GM19438 (cell line): ENCODE measurements at regions not wholly inside any gene's neighbourhood (a gene's known extent, or its start where the extent isn't known, plus 50 kb on each side); places are given as distances from the start of the nearest gene placed in this dataset.

ENCODE experiments used
- ATAC-seq: cut with Tn5 transposase; IDR thresholded peaks from one replicate; pipeline ENCODE4 v1.9.1; 2021; ENCODE audit warnings: low read depth; ENCODE audit not compliant: unreplicated experiment

DNA sequence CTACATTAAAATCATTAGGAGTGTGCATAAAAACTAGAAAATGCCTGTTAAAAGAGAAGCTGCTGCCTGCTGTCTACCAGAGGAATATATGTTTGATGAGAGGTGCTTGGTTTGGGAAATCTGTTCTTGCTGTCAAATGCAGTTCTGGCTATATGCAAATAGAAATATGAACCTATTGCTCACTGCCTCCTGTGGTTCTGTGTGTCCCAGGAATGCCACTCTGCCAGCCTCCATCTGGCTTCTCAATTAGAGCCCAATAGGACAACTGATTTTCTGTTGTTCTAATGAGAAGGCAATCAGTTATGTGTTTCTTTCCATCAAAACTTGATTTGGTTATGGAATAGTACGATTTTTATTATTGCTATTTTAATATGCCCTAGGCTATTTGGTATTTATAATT, 759.7 kb downstream of the HDGFL1 start:
- no peak for ATAC-seq

DNA sequence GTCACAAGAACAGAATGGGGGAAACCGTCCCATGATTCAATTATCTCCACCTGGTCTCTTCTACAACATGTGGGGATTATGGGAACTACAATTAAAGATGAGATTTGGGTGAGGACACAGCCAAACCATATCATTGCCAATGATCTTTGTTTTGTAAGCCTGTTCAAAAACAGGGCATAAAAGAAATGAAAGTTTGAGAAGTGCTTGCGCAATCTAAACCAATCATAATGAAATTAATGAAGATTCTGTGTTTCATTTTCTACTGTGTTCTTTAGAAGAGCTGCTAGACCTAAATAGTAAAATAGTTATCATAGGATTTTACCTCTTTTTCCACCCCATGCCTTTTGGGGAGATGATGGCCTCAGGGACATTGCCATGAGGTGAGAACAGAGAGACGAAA, 761.3 kb downstream of the HDGFL1 start:
- ATAC-seq: no peak

DNA sequence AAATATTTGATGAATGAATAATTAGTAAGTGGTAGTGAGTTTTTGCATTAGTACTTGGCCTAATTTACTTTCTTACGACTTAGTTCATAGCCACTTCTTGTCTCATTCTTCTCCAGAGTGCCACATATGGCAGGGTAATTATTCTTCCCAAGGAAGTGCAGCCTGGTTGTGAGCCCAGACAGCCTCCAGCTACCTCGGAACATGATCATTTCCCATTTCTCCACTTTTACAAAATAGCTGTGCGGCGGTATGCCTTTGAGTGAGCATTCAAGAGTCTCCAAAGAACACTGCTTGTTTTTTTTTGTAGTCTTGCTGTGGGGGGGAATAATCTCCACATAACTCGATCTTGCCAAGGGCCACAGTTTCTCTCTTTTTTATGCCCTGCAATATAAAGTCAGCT, 765.0 kb downstream of the HDGFL1 start:
- no peak for ATAC-seq

DNA sequence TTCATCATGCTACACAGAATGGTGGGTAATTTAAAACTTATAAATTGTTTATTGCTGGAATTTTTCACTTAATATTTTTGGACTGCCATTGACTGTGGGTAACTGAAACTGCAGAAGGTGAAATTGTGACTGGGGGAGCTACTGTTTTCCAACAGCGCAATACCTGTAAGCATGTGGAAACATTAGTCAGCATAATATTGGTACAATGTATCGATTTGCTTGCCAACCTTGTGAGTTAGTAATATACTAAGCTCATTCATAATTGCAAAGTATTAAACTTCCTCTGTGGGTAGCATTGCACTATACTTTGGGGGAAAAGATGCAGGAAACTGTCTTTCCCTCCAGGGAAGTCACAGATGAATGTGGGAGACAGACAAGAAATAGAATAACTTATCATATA, 766.5 kb downstream of the HDGFL1 start:
- no peak for ATAC-seq

DNA sequence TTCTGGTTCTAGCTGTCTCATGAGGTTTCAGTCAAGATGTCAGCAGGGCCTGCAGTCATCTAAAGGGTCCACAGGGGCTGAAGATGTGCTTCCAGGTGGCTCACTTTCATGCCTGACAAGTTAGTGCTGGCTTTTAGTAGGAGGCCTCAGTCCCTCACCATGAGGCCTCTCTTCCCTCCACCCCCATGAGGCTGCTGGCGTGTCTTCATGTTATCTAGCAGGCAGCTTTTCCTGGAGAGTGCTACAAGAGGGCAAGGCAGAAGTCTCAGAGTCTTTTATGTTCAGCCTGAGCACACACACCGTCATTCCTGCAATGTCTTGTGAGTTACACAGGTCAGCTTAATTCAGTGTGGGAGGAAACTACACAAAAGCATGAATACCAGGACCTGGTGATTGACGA, 769.9 kb downstream of the HDGFL1 start:
- ATAC-seq: no peak

DNA sequence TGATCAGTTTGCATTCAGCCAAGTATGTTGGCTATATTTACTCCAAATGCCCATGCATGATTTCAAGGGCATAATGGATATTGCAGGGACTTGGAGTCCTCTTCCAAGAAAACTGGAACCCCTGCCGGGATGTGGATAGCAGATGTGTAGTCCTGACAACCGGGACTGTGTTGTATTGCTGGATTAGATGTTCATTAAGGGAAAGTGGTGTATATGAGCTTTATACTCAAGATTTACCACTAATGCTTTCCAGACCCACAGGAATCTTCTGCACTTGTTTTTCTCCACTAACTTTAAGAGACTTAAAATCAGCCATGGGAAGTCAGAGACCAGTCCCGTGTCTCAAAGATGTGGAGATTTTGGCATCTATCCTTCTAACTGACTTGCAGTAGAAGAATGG, 770.9 kb downstream of the HDGFL1 start:
- ATAC-seq: no peak

DNA sequence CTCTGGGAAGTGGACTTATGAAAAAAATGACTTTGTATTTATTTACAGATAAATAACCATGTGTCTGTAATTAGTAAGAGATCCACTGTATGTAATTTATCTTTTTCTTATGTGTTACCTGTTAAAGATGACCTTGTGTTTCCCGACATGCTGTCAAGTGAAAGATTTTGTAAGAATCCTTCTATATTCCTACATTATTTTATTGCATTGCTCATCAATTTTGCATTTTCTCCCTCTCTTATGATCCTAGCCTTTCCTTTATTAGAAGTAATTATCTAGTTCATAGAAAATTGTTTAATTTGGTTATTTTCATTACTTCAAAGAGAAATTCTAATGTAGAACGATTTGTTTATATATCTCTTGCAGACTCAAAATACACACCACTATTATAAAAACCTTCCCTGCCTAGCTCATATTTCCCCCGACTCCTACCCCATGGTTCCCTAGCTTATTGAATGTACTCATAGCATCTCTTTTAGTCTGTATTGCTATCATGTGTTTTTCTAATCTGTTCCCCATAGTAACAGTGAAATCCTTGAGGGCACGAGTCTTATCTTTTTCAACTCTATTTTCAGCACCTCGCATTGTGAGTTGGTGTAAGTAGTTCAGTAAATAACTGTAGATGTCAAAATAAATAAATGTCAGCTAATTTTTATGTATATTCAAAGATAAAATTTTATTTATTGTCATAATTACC, 774.4 kb downstream of the HDGFL1 start:
- ATAC-seq: no peak

DNA sequence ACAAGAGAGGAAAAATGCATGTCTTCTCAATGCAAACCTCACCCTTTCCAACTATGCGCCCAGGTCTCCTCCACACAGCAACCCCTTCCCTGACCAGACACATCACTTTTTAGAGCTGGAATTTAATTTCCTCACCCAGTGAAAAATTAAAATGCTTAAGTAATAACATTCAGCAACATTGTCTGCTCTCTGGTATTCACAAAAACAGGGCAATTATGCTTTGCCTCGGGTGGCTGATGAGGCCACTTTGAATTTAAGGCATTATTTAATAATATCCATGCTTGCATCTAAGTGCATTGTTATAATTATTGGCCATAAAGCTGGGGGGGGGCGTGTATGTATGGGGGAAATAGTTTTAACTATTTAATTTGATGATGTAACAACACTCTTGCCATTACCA, 777.8 kb upstream of the NRSN1 start:
- no peak for ATAC-seq

DNA sequence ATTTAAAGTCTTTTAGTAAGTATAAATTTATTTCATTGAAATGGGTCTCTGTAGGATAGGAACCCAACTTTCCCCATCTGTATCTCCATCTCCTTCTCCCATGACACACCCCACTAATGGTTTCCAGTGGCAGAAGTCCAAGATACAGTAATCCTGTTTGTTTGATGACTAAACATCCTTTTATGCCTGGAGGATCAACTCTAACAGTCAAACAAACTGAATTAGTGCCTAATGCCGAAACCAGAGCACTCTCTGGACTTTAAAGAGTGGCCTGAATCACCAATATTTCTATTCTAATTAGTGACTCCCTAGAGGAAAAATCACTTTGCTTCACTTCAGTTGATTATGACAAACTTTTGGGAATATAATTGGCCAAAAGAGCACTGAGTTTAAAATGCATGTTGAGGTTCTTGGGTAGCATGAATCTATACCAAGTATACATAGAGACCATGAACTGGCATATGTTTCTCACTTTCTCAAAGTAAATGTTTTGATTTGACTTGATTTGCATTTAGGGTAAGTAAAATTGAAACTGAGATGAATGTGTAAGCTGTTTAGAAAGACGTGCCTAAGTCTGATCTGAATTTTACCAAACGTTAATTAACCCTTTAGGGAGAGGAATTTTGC, 776.4 kb upstream of the NRSN1 start:
- no peak for ATAC-seq

DNA sequence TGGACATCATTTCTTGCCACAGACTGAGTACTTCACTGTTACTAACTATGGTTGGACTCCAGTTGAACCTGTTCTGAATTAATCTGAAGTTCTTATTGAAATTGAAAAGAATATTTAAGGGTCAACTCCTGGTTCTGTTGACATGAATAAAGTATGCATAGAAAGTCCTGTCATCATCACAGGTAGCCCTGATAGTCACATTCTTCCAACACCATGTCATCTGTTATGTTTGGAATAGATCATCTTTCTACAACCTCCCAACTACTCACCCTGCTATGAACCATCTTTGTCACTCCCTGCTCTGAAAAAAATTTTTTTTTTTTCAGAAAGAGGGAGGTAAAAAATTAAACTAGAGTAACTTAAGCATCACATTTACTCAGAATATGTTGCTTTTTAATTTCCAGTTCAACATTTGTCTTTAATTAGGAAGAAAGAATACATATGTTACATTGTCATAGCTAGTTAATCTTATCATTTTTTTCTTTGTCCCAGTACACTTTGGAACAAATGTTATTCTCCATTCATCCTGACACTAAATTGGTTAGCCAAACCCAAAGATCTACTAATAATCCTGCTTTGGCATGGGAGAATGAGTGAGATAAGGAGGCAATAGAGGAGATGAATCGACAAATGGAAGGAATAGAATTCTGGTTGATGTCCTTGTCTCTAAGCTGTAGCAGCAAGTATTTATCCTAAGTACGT, 775.1 kb upstream of the NRSN1 start:
- no peak for ATAC-seq

DNA sequence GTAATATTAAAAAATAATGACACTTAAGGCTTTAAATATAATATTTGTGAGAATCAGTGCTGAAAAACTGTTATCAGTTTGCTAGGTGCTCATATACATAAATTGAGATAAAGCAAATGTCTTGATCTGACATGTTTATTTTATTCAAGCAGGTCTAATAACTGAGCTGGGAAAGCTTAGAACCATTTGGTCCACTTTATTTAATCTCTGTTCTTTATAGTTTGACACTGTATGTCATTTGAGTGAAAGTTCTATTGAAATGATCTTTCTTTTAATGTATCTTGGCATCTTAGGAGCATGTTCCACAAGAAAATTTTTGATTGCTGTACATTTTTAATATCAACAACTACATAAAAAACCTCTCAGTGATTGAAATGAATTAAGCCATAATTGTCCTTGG, 772.0 kb upstream of the NRSN1 start:
- ATAC-seq: no peak

DNA sequence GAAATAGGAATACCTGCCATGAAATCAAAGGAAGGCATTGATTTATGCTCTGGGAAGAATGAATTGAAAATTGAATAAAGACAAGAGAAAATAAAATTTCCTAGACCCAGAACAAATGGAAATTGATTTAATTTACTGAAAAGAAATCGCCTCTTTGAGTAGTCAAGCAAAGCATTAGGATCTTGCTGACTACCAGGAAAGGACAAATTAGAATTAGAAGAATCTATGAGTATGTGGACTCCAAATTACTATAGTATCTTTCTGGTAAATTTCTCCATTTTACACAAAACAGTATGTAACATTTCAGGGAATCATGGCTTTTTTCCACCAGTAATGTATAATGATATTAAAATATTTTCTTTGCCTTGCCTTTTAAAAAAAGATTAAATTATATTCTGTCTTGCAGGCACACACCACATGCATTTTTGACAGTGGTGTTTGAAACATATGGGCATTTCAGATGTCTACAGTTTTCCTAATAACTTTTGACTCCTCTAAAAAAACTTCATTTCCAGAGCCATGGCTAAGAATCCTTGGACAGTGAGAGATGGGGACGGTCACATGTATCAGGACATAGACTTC, 768.7 kb upstream of the NRSN1 start:
- no peak for ATAC-seq

DNA sequence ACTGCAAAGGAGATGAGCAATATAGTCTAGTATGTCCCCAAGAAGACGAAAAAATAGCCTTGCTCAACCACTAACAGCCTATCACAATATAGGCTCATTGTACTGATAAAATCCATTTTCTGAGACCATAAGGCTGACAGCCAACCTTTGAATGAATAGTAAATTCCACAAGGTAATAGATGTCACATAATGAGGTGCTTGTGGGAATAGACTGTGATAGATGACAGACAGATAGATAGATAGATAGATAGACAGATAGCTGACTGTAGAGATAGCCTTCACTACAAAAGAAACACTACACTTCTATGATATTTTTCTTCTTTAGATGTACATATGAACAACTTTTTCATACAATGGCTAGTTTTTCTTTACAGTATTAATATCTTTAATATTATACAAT, 760.3 kb upstream of the NRSN1 start:
- ATAC-seq: no peak

DNA sequence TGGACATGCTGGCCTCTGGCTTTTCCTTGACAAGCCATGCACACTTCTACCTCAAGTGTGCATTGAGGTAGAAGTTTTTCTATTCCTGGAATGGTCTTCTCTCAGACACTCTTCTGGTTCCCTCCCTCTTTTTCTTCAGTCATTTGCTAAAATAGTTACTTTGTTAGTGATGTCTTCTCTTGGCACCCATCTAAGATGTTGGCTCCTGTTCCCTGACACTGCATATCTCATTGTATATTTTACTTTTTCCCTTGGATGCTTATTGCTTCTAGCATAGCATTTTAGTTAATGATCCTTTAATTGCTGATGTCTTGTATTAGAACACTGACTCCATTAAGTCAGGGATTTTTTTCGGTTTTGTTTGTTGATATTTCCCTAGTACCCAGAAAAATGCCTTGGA, 758.7 kb upstream of the NRSN1 start:
- no peak for ATAC-seq

DNA sequence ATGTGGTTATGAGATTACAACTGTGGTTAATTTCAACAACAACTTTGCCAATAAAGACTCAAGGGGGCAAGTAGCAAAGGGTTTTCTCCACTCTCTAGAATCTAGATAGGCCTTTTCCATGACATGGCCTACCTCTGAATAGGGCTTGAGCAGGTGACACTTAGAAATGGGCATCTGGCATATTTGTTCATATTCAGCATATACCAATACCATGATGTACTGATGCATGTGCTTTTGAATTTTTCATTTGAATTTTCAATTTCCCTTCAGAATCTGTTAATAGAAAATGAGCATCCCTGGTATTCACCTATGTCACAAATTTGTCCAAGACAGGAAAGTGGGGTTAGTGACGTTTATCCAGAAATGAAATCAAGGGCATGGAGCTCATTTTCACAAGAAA, 757.5 kb upstream of the NRSN1 start:
- ATAC-seq: no peak

DNA sequence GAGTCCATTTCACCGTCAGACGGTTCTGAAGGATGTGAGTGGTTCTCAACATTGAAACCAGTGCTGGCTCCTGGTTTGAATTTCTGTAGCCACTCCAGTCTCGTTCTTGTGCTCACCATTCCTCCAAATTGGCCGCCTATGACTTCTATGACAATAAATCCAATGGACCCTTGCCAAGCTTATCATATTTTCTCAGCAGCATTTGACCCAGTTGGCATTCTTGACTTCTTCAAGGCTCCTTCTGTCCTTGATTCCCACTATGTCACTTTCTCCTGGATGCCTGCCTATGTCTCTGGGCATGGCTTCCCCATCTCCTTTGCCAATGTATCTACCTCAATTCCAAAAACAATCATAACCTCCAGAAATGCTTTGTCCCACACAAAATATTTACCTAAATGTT, 756.0 kb upstream of the NRSN1 start:
- no peak for ATAC-seq

DNA sequence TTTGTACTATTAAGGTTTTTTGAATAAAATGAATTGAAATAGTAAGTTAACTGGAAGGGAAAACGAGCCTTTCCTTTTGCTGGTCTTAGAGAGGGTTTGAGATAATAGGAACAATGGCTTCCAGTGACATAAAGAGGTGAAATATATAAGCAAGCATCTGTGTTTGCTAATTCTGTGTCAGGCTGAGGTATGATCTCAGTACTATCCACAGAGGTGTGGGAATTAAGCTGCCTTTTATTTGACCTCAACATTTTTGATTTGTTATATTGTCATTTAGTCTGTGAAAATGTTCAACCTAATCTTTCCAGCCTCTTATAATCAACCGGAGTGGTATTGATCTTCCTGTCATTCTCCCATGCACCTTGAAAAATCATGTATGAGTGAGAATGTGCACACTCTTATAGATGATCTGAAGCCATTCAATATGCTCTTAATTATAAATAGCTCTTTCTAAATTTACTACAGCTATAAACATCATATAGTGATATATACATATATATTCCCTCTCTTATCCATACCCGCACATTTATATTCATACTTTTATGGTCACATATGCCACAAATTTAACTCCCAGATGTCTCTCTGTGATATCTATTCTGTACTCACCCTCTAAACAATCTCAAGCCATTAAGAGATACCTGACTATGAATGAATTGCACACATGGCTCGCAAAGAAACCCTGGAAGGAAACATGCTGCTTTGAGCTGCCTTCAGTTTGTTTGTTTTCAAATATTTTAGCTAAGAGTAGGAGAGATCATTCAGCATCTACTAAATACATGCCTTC, 754.7 kb upstream of the NRSN1 start:
- no peak for ATAC-seq

DNA sequence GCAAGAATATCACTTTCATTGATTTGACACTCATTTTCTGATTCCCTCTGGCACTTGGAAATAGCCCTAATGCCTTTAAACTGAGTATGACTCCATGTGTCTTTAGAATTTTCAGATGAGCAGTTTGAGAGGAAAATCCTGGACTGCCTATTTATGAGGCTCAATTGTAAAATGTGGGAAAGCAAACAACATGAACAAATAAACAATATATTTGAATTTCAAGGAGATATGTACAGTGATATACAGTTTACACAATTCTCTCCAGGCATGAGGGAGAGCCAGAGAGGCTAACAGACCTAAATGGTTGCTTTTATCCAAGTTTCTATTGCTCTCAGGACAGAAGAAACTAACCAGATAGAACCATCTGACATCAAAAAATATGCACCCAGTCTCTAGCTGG, 748.2 kb upstream of the NRSN1 start:
- ATAC-seq: no peak

DNA sequence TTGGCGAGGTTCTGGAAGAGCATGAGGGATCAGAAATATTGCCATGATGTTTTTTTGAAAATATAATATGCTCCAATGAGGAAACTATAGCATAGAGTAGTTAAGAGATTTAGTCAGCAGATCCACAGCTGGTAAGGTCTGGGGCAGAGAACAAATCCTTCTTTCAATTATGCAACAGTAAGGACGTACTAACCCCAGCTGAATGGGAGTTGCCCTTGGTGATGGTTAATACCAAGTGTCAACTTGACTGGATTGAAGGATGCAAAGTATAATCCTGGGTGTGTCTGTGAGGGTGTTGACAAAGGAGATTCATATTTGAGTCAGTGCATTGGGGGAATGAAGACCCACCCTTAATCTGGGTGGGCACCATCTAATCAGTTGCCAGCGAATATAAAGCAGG, 745.5 kb upstream of the NRSN1 start:
- ATAC-seq: no peak

DNA sequence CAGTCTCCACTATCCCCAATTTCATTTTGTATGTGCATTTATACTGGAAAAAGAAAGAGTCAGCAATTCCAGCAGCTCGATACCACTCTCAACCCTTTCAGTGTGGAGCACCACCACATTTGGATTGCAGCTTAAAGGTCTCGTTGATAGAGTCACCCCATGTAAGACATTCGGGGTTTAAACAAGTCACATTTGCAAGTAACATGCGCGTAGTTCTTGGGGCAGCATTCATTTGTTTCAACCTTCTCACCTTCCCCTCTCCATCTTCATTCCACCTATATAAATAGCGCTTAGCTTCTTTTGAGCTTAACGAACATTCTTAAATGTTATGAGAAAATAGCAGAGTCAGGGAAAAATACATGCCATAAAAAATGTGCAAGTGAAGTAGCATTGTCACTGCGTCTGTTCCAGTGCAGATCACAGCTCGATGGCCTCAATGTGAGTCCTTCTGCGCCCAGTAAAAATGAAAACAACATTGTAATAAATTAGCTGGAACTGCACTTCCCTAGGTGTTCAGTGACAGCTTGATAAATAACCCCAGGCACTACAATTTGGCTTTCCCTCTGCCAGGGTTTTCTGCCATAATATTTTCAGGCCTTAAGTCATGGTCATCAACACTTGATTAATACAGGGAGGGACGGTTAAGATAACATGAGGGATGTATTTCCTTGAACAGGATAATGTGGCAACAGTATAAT, 737.8 kb upstream of the NRSN1 start:
- ATAC-seq: no peak
